Lung microvascular endothelial cell (primary cell): ENCODE measurements at regions not wholly inside any gene's neighbourhood (a gene's known extent, or its start where the extent isn't known, plus 50 kb on each side); places are given as distances from the start of the nearest gene placed in this dataset.
"Not testable (repeated sequence)": the region's sequence is repeated elsewhere in the genome, so short reads cannot be mapped to it uniquely, and the experiment has no call there.

Experiments used
- DNase-seq, 2 donors: peaks; one replicate each; pipeline versions ENCODE4 v3.0.0 to v3.0.0-alpha.2; 2010; ENCODE audit warnings: low read depth in 2 of 2

DNA sequence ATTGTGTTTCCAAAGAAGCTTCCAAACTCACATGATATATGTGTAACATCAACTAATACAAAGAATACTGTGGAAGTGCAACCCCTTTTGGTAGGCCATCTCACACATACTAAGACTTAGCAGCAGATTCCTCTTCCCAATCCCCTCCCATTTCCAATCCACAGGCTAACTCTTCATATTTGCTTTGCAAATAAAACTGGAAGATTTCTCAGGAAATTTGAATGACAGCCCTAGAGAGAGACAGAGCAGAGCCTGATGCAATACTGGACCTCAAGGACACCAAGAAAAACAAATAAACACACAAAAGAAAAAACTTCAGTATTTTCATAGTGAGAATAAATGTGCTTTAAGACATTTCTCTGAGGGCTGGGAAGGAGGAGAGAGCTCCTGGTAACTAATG, 190.2 kb upstream of the BRINP3 start:
- no peak for DNase-seq

DNA sequence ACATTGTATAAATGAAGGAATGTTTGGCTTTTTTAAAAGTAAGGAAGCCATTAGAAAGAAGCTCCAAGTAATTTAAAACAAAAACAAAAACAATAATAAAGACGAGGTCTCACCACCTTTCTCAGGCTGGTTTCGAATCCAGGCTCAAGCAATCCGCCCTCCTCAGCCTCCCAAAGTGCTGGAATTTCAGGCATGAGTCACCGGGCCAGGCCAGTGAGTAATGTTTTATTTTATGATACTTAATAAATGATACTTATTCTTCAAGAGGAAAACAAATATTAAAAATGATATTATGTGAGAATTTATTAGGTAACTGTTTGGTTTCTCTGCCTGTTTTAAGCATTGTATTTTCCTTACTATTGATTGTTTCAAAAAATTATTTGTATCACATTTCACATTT, 201.4 kb upstream of the BRINP3 start:
- no peak for DNase-seq

DNA sequence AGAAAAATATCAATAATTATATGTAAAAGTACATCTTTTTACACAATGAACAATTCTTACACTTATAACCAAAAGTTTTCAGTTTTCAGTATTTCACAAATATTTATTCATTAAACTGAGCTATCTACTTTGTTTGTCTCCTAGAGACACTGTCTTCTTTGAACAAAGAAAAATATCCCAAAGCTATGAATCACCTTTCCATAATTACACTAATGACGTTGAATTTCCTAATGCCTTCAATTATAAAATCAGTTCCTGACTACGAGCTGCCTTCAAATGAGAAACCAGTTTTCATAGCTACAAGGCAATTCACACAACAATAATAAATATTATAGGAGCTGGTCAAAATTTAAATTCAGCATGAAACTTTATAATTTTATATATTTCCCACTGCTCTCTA, 201.8 kb upstream of the BRINP3 start:
- no peak for DNase-seq

DNA sequence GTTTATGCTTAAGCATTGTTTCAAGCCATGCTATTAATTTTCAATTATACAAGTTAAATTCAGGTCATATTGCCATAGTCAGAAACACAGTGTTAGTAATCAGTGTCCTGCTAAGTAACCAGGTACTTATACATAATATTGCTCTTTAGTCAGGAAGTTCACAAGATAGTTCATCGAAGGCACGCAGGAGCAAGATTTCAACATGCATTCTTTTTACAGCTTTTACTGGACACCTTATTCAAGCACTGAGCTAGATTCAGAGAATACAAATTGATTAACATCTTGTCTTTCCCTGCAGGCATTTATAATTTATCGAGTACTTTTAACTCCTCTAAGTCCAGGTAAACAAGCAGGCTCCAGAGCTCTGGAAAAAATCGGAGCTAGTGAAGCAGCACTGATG, 202.3 kb upstream of the BRINP3 start:
- DNase-seq: no peak

DNA sequence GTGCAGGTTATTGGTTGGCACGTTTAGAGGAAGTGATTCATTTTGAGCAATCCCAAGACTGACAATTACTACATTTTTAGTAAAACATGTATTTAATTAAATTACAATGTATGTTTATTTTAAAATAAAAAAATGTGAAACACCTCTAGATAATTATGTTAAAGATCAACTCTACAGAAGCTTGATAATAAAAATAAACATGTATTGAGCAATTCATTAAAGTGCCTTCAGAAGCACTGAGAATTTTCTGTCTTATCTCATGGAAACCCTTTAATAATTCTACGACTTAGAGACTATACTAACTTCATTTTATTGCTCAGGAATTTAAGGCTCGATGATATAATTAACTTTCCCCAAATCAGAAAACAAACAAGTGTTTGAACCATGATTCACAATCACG, 208.0 kb upstream of the BRINP3 start:
- DNase-seq: no peak

DNA sequence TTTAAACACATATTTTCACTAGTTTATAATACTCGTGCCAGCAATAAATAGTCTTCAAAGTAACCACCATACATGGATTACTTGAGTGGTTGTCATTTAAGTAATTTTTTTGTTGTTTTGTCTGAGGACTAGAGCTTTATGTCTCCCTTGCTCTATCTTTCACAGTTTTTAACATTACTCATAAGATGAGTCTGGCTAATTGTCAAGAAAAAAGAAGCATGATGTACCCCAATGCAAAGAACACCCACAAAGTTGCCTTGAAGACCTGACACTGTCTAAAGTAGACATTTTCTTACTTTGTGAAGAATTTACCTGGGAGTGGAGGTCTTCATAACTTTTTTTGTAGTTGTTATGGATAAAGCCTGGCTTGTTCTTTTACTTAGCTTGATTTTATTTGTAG, 210.4 kb upstream of the BRINP3 start:
- DNase-seq: no peak

DNA sequence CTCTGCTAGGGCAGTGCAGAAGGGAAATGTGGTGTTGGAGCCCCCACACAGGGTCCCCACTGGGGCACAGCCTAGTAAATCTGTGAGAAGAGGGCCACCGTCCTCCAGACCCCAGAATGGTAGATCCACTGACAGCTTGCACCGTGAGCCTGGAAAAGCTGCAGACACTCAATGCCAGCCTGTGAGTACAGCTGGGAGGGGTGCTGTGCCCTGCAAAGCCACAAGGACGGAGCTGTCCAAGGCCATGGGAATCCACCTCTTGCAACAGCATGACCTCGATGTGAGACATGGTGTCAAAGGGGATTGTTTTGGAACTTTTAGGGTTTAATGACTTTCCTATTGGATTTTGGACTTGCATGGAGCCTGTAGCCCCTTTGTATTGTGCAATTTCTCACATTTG, 220.8 kb upstream of the BRINP3 start:
- DNase-seq: not testable (repeated sequence)

DNA sequence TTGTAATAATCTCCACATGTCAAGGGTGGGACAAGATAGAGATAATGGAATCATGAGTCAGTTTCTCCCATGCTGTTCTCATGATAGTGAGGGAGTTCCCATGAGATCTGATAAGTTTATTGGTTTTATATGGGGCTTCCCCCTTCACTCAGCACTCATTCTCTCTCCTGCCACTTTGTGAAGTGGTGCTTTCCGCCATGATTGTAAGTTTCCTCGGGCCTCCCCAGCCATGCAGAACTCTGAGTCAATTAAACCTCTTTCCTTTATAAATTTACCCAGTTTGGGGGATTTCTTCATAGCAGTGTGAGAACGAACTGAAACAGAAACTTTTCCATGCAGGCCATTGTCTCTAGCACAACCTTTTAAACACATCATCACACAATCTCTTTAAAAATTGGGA, 221.5 kb upstream of the BRINP3 start:
- DNase-seq: no peak

DNA sequence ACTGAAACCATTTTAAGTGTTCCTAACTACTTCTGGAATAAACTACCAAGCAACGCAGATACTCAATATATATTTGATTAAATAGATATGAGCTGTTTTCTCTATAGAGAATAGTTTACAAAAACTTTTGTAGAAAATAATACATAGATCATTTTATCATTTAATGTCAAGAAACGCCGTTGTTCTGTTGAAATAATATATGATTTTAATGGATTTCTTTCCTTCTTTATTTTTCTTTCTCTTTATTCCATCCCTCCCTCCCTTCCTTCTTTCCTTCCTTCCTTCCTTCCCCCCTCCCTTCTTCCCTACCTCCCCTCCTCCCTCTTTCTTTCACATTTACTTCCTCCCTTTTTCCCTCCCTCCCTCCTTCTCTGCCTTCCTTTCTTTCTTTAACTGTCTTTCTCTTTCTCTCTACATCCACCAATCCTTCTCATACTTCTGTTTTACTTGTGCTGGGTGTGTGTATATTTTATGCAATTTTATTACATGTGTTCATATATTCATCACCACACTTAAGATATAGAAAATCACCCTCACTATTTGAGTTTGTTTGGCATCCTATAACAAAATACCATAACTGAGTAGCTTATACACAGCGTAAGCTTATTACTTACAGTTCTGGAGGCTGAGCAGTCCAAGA, 230.9 kb upstream of the BRINP3 start:
- no peak for DNase-seq

DNA sequence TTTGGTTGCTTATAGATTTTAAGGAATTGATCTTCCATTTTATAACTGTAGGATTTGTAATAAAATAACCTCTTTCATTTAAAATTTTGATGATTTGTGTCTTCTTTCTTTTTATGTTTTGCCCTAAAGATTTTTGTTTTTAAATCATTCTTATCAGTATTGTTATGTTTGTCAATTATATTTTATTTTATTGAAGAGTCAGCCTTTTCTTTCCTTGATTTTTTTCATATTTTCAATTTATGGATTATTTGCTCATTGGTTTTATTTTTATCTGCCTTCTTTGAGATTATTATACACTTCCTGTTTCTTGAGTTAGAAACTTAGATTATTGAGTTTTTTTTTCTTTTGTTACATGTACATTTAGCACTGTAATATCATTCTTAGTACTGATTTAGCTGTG, 233.4 kb upstream of the BRINP3 start:
- no peak for DNase-seq

DNA sequence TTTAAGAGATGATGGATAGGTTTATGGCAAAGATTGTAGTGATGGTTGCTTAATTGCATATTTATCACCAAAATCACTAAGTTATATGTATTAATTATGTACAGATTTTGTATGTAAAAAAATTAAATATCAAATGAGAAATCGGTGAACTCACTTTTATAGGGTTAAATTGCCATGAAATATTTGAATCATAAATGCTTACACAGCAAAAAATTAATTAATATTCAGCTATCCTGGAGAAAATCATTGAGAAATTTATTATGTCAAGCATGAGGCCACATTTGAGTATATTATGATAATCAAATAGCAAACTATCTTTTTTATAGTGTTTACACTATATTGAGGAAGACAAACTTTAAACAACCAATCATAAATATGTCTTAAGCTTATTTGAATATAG, 239.4 kb upstream of the BRINP3 start:
- DNase-seq: no peak

DNA sequence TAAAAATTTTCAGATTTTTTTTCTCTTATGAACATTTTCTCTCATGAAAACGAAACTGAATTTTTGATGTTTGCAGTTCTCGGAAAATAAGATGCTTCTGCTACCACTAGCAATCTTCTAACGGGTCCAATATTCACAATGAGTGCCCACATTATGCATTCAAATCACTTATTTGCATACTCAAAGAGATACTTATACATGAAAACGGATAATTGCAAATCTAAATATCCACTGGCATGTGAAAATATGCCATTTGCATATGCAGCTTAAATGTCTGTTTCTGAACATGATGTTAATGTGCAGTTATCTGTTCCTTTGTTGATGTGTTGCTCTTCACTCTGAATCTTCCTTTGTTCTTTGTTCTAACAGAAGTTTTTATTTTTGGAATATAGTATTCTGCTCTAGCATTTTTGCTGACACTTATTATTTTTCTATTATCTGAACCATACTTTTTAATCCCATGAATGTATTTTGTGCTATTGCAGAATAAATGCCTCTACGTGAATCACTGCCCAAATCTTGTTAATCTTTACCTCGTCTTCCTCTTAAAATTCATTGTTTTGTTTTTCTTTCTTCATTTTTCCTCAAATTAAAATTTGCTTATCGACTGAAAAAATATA, 259.4 kb upstream of the BRINP3 start:
- no peak for DNase-seq

DNA sequence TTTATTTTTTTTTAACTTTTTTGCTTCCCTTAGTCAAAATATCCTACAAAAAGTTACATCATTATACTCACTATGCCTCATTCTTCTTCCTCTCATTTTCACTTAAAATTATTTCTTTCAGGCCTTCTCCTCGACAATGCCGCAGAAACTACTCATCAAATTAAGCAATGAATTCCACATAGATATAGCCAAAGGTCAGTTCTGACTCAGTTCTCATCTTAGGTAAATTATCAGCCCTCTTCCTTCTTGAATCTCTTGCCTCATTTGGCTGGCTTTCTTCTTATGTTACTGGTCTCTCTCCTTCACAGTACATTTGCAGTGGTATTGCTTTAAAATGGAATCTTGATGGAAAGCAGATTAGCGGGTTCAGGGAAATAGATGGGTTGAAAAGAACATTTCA, 260.7 kb upstream of the BRINP3 start:
- no peak for DNase-seq

DNA sequence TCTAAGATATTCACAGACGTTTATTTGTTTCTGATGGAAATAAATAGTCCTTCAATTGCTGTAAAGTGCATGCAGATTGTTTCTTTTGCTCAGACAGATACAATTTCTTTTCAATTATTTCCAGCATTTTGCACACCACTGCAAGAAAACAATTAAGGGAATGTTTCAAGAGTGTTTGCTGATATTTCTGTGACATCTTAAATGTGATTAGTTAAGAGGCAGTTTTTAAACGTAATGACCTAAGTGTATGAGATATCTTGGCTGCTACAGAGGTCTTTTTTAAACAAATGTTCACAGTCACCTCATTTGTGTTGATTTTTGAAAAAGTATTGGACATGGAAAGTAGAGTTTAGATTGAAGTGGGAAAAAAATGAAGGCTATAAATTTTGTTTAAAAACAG, 262.3 kb upstream of the BRINP3 start:
- DNase-seq: no peak

DNA sequence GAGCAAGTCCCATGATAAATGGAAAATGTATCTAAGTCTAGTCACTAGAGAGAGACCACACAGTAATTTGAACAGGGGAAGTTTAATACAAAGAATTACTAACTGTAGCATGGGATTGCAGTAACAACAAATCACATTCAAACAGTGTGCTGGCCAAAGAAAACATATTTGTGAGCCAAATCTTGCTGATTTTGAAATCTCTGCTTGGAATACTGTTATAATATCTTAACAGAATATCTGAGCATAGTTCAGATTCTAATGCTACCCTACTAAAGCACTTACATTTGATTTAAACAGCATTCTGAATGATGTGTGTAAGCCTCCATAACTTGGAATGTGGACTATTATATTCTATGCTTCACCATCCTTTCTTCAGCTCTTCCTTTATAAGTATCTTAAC, 270.0 kb upstream of the BRINP3 start:
- peak in 1 of 2 donors; percentile 20 for DNase-seq

DNA sequence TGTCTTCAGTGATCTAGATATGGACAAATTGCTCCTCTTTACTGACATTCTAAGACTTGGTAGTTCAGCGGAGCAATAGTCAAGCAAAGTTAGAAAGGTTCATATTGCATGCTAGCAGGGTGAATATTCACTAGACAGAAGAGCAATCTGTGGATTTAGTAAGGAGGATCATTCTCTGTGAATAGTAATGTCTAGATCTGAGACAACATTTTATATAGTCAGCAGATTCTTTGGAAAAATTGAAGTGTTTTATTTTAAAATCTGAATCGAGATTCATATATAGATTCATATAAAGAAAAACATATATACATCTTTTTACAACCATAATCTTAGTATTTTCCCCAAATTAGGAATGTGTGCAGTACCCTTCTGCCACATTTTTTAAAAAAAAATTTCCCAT, 274.5 kb upstream of the BRINP3 start:
- no peak for DNase-seq

DNA sequence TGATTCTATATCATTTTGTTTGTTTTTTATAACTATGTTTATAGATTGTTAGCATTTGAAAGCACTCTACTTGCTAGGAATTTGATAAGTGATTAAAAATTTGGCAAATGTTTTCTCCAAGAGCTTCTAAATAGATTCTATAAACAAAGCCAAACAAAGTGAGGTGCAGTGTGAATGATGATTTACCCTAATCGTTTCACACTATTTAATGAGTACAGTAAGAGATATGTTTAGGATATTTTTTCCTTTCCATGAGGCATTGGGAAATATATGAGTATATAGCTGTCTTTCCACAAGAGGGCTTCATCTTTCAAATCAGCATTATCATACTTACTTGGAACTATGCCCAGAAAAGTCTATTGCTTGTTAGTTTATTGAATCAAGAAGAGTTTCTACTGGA, 277.0 kb upstream of the BRINP3 start:
- DNase-seq: peak; percentile 1 to 44

DNA sequence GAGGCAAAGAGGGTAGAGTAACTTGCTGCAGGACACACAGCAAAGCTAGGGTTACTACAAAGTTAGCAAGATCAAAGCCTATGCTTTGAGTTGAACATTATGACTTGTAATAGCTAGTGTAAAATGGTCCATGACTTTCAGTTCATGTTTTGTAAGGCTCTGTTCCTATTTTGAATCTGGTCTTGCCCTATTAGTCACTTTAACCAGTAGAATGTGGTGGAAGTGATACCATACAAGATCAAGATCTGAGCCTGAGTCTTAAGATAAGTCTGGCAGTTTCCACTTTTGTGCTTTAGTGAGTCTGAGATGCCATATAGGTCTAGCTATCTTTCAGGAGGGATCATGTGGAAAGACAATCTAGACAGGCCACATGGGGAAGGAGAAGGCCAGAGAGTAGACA, 282.1 kb upstream of the BRINP3 start:
- no peak for DNase-seq

DNA sequence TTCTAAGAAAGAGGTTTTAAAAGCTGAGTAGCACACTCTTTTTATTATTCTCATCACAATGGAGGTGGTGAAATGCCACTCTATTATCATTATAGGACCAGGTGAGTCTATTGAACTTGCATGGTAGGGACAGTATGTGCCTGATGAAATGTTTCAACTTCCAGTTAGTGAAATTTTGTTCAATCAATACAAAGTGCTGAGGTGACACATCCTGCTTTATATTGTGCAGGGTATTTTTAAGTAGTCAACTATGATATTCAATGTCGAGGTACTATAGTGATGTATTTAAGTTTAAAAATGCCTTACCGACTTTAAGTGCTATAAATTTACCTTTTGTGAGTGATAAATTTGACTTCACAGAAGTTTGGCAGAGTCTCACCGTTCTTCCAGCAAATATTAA, 284.7 kb upstream of the BRINP3 start:
- DNase-seq: no peak

DNA sequence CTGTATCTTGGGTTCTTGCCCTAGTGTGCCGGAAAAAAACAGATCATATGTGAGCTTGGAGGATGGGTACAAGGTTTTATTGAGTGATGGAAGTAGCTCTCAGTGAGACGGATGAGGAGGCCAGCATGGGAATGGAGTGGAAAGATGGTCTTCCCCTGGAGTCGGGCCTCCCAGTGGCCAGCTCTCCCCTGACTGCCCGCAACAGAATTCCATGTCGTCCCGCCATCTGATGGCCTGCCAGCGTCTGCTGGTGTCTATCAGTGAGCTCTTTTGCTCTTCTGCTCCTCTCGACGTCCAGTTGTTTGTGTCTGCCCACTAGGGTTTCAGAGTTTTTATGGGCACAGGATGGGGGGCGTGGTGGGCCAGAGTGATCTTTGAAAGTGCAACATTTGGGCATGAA, 315.2 kb upstream of the BRINP3 start:
- DNase-seq: no peak

DNA sequence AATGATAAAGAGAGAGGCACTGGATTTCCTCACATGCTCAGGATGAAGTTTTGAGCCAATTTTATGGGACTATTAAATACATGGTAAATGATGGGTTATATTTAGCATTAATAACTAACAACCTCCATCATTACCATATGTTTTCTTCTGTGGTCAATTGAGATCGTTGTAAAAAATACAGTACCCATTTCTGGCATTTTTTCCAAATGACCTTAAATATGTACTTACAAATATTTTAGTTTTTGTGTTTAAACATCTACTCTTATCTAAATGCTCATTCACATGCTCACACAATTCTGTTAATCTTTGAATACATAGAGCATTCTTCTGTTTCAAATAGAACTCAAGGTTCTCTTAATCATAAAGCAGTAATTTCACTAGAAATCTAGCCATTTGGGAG, 330.0 kb upstream of the BRINP3 start:
- DNase-seq: no peak

DNA sequence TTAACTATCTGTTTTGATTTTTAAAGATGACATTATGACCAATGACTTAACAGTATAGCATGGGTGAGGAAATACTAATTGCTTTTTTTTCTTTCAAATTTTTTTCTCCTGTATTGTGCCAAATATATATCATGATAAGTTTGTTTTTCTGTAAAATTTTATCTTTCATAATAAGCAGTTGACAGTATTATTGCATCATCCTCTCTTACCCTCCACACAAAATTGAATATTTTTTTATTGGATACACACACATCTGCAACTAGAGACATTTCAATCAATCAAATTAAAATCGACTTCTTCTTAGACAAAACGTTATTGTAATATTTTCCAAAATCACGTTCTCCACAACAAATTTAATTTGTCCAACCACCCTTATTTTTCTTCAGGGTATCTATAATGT, 330.4 kb upstream of the BRINP3 start:
- DNase-seq: no peak

DNA sequence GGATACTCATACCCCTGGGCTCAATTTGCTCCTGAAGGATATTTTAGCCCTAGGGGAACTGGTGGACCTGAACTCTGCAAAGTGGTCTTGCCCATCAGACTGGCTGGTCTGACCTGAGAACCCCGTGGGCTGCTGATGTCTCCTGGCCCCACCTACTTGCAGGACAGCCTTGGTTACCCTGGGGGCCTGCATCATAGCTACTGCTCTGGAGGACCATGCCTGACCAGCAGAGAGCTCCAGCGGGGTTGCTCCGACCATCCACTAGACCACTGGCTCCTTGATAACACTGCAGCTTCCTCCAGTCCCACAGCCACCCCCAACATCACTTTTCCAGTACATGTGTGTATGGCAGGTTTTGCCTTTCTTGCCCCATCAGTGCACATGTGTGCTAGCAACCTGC, 331.6 kb upstream of the BRINP3 start:
- no peak for DNase-seq

DNA sequence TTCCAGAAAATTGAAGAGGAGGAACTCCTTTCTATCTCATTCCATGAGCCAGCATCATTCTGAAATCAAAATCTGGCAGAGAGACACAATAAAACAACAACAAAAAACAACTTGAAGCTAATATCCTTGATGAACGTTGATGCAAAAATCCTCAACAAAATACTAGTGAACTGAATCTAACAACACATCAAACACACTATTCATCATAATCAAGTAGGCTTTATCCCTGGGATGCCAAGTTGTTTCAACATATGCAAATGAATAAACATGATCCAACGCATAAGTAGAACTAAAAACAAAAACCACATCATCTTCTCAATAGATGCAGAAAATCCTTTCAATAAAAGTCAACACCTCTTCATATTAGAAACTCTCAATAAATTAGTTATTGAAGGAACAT, 335.3 kb upstream of the BRINP3 start:
- no peak for DNase-seq
